Liver (tissue), 8 donors: ENCODE measurements at regions not wholly inside any gene's neighbourhood (a gene's known extent, or its start where the extent isn't known, plus 50 kb on each side); places are given as distances from the start of the nearest gene placed in this dataset.

Experiments
- DNase-seq: peaks from one replicate; pipeline ENCODE4 v3.0.0-alpha.2; 2017; ENCODE audit warnings: low spot score
- H3K27ac ChIP-seq, 2 donors: one replicate each; pipeline ENCODE4 v1.7.0; 2013; ENCODE audit warnings: inconsistent platforms in 2 of 2, low read length in 2 of 2, control low read depth in 1 of 2, low read depth in 1 of 2, mild to moderate bottlenecking in 1 of 2
- H3K27me3 ChIP-seq, 4 donors: one replicate each; pipeline versions ENCODE4 v1.6.1 to v1.7.0; 2013; ENCODE audit warnings: low read length in 3 of 4, inconsistent platforms in 1 of 4, mild to moderate bottlenecking in 1 of 4, moderate library complexity in 1 of 4; ENCODE audit not compliant: control insufficient read depth in 4 of 4, insufficient read depth in 4 of 4
- H3K36me3 ChIP-seq, 4 donors: one replicate each; pipeline versions ENCODE4 v1.6.1 to v1.7.0; 2013; ENCODE audit warnings: low read length in 3 of 4, mild to moderate bottlenecking in 3 of 4, low read depth in 1 of 4, moderate library complexity in 1 of 4; ENCODE audit not compliant: control insufficient read depth in 4 of 4, insufficient read depth in 3 of 4
- H3K4me1 ChIP-seq, 4 donors: one replicate each; pipeline versions ENCODE4 v1.6.1 to v1.7.0; 2013; ENCODE audit warnings: low read length in 3 of 4, mild to moderate bottlenecking in 3 of 4, moderate library complexity in 1 of 4; ENCODE audit not compliant: control insufficient read depth in 4 of 4, insufficient read depth in 4 of 4
- H3K4me3 ChIP-seq, 3 donors: one replicate each; pipeline versions ENCODE4 v1.6.1 to v1.7.0; 2013; ENCODE audit warnings: low read length in 3 of 3, control low read depth in 1 of 3, low read depth in 1 of 3, mild to moderate bottlenecking in 1 of 3
- H3K9ac ChIP-seq, 2 donors: one replicate each; pipeline ENCODE4 v1.7.0; 2013; ENCODE audit warnings: low read length in 2 of 2, mild to moderate bottlenecking in 2 of 2, moderate library complexity in 2 of 2, control low read depth in 1 of 2, low read depth in 1 of 2
- H3K9me3 ChIP-seq, 4 donors: one replicate each; pipeline versions ENCODE4 v1.6.1 to v1.7.0; 2013; ENCODE audit warnings: low read length in 3 of 4; ENCODE audit not compliant: control insufficient read depth in 4 of 4
- CTCF ChIP-seq: fragments of 150-350 bp; IDR thresholded peaks from 2 replicates; pipeline ENCODE4 v1.5.1; 2017; ENCODE audit warnings: improper control_type of control experiment, low read depth, low read length; ENCODE audit not compliant: missing input control
- EGR1 ChIP-seq, 2 donors: IDR thresholded peaks; 2 replicates each; pipeline ENCODE4 v1.6.1; 2016 to 2018; ENCODE audit warnings: antibody characterized with exemption in 2 of 2, low read depth in 2 of 2
- FOXA1 ChIP-seq: IDR thresholded peaks from 2 replicates; pipeline ENCODE4 v1.6.1; 2016; ENCODE audit warnings: antibody characterized with exemption
- FOXA2 ChIP-seq: IDR thresholded peaks from 2 replicates; pipeline ENCODE4 v1.6.1; 2016; ENCODE audit warnings: antibody characterized with exemption
- HNF4A ChIP-seq, 2 donors: conservative IDR thresholded peaks; 2 replicates each; pipeline ENCODE4 v1.6.1; 2016; ENCODE audit warnings: antibody characterized with exemption in 2 of 2, mild to moderate bottlenecking in 2 of 2
- HNF4G ChIP-seq: IDR thresholded peaks from 2 replicates; pipeline ENCODE4 v1.6.1; 2016; ENCODE audit warnings: antibody characterized with exemption
- JUND ChIP-seq, 2 donors: IDR thresholded peaks; 2 replicates each; pipeline ENCODE4 v1.6.1; 2016; ENCODE audit warnings: antibody characterized with exemption in 2 of 2
- MAX ChIP-seq: IDR thresholded peaks from 2 replicates; pipeline ENCODE4 v1.6.1; 2016; ENCODE audit warnings: antibody characterized with exemption
- RAD21 ChIP-seq, 2 donors: IDR thresholded peaks; 2 replicates each; pipeline ENCODE4 v1.6.1; 2016; ENCODE audit warnings: antibody characterized with exemption in 2 of 2, mild to moderate bottlenecking in 2 of 2
- REST ChIP-seq: IDR thresholded peaks from 2 replicates; pipeline ENCODE4 v1.6.1; 2016; ENCODE audit warnings: antibody characterized with exemption, mild to moderate bottlenecking
- RXRA ChIP-seq, 2 donors: IDR thresholded peaks; 2 replicates each; pipeline ENCODE4 v1.6.1; 2017 to 2018; ENCODE audit warnings: antibody characterized with exemption in 2 of 2, mild to moderate bottlenecking in 1 of 2
- SP1 ChIP-seq: IDR thresholded peaks from 2 replicates; pipeline ENCODE4 v1.6.1; 2018; ENCODE audit warnings: antibody characterized with exemption, mild to moderate bottlenecking
- TAF1 ChIP-seq: conservative IDR thresholded peaks from 2 replicates; pipeline ENCODE4 v1.6.1; 2016; ENCODE audit warnings: antibody characterized with exemption, mild to moderate bottlenecking
- YY1 ChIP-seq: IDR thresholded peaks from 2 replicates; pipeline ENCODE4 v1.6.1; 2016; ENCODE audit warnings: antibody characterized with exemption, mild to moderate bottlenecking
- WGBS: extraction: QIAGEN DNeasy Blood & Tissue Kit; methylation state at CpG from one replicate; pipeline ENCODE4 v1.1.7; 2013; 5-methylcytosine and 5-hydroxymethylcytosine counted together
- TF ChIP-seq, protein P1 (sequence below): IDR thresholded peaks from 2 replicates; pipeline ENCODE4 v1.6.1; 2016; ENCODE audit warnings: antibody characterized with exemption
- donor health status: healthy.
- donor health status: healthy.
- donor health status: healthy.
- donor health status: healthy.
- donor health status: healthy.

- WGBS, result 80% methylated on average over 1 of the region's 1 CpG
- Histone ChIP-seq H3K9me3 (peaks cover 0 to 6% (median 0%) of the 10 kb centered on the region in 4 donors), H3K4me1 (no peaks in the 10 kb centered on the region), H3K27me3 (no peaks in the 10 kb centered on the region), H3K4me3 (no peak overlapping the region), H3K9ac (no peak overlapping the region), H3K36me3 (no peaks in the 10 kb centered on the region), H3K27ac (no peak overlapping the region)
- DNase-seq, result no peak
- no peak for TF ChIP-seq RAD21 (IDR thresholded peaks at IDR 0.05)
- TF ChIP-seq JUND (IDR thresholded peaks at IDR 0.05), result no peak
- TF ChIP-seq RXRA (IDR thresholded peaks at IDR 0.05), result no peak
- TF ChIP-seq MAX, result no peak
- no peak for TF ChIP-seq REST
- no peak for TF ChIP-seq YY1
- TF ChIP-seq EGR1 (IDR thresholded peaks at IDR 0.05; ENCODE audit: low read depth in 2 of 2), result no peak
- TF ChIP-seq FOXA2, result no peak
- TF ChIP-seq HNF4G, result no peak
- no peak for TF ChIP-seq HNF4A (conservative IDR thresholded peaks at IDR 0.05)
- no peak for TF ChIP-seq SP1
- no peak for TF ChIP-seq FOXA1
- no peak for TF ChIP-seq CTCF
- TF ChIP-seq TAF1, result no peak
- TF ChIP-seq, protein P1, sequence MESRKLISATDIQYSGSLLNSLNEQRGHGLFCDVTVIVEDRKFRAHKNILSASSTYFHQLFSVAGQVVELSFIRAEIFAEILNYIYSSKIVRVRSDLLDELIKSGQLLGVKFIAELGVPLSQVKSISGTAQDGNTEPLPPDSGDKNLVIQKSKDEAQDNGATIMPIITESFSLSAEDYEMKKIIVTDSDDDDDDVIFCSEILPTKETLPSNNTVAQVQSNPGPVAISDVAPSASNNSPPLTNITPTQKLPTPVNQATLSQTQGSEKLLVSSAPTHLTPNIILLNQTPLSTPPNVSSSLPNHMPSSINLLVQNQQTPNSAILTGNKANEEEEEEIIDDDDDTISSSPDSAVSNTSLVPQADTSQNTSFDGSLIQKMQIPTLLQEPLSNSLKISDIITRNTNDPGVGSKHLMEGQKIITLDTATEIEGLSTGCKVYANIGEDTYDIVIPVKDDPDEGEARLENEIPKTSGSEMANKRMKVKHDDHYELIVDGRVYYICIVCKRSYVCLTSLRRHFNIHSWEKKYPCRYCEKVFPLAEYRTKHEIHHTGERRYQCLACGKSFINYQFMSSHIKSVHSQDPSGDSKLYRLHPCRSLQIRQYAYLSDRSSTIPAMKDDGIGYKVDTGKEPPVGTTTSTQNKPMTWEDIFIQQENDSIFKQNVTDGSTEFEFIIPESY, result no peak
Observed at GRCh38 chr3:117939425-117940027, 1095.1 kb downstream of the IGSF11 start.

DNA sequence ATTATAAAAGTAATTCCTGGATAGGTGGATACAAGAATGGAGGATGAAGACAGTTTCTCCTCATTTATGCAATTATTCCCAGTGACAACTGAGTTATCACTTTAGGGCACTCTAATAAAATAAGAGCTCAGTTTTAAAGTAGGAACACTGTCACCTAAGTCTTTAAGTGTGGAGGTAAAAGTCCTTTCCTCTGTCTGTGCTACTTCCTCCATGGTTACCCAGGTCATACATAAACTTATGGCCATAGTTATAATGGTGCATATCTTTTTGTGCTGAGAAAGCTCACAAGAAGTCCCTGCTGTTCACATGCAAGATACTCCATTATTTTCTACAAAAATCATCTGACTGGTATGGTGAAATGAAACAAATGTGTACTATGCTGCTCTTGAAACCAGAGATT, 1093.6 kb downstream of the IGSF11 start:
- TF ChIP-seq YY1 (no peak), JUND (IDR thresholded peaks at IDR 0.05) (no peak), FOXA1 (no peak), REST (no peak)
- TF ChIP-seq, protein P1, result no peak
- no peaks in the 10 kb centered on the region for H3K27me3 ChIP-seq
- no peak for DNase-seq
- H3K4me1 ChIP-seq, result no peaks in the 10 kb centered on the region
- H3K4me3 ChIP-seq, result no peak overlapping the region
- no peak overlapping the region for H3K9ac ChIP-seq
- no peaks in the 10 kb centered on the region for H3K36me3 ChIP-seq
- H3K27ac ChIP-seq, result no peak overlapping the region
- H3K9me3 ChIP-seq, result peaks cover 0 to 6% (median 0%) of the 10 kb centered on the region in 4 donors
